Neural cell (in vitro differentiated cells): ENCODE measurements at regions not wholly inside any gene's neighbourhood (a gene's known extent, or its start where the extent isn't known, plus 50 kb on each side); places are given as distances from the start of the nearest gene placed in this dataset.

Experiments
- H2AFZ ChIP-seq: fragments of 200-600, 300-800 bp; sonication (generic), shearing (Covaris generic); 2 replicates; pipeline ENCODE4 v1.6.0; 2014; ENCODE audit warnings: low read depth, mild to moderate bottlenecking, antibody characterized with exemption, low read length, moderate library complexity
- H3F3A ChIP-seq: fragments of 200-600 bp; shearing (Covaris generic); 2 replicates; pipeline ENCODE4 v1.6.1; 2016; ENCODE audit warnings: mild to moderate bottlenecking, moderate library complexity, mixed read lengths, antibody characterized with exemption, low read length; ENCODE audit not compliant: insufficient read depth, poor library complexity, severe bottlenecking
- H3K27ac ChIP-seq: fragments of 200-600, 300-800 bp; sonication (generic), shearing (Covaris generic); 2 replicates; pipeline ENCODE4 v1.5.1; 2014; ENCODE audit warnings: mild to moderate bottlenecking, low read length, moderate library complexity
- H3K27me3 ChIP-seq: fragments of 300-800, 200-600 bp; sonication (generic), shearing (Covaris generic); 2 replicates; pipeline ENCODE4 v1.6.0; 2014; ENCODE audit warnings: mild to moderate bottlenecking, low read depth, low read length, moderate library complexity; ENCODE audit not compliant: insufficient read depth
- H3K36me3 ChIP-seq: fragments of 300-800, 200-600 bp; sonication (generic), shearing (Covaris generic); 2 replicates; pipeline ENCODE4 v1.5.1; 2014; ENCODE audit warnings: mild to moderate bottlenecking, antibody characterized with exemption, low read length, moderate library complexity; ENCODE audit not compliant: insufficient read depth
- H3K4me2 ChIP-seq: fragments of 300-800, 200-600 bp; sonication (generic), shearing (Covaris generic); 2 replicates; pipeline ENCODE4 v1.6.0; 2014; ENCODE audit warnings: mild to moderate bottlenecking, low read length
- H3K4me3 ChIP-seq: fragments of 300-800, 200-600 bp; sonication (generic), shearing (Covaris generic); 2 replicates; pipeline ENCODE4 v1.5.1; 2014; ENCODE audit warnings: mild to moderate bottlenecking, low read length, moderate library complexity
- H3K79me2 ChIP-seq: fragments of 200-600 bp; shearing (Covaris generic); replicated peaks from 2 replicates; pipeline ENCODE4 v1.6.0; 2014; ENCODE audit warnings: mild to moderate bottlenecking, low read length, moderate library complexity; ENCODE audit not compliant: insufficient read depth
- H3K9ac ChIP-seq: fragments of 300-800, 200-600 bp; sonication (generic), shearing (Covaris generic); 2 replicates; pipeline ENCODE4 v1.6.1; 2016; ENCODE audit warnings: mild to moderate bottlenecking, low read length, mixed read lengths
- H3K9me2 ChIP-seq: fragments of 200-600 bp; shearing (Covaris generic); 2 replicates; pipeline ENCODE4 v1.6.1; 2016; ENCODE audit warnings: mild to moderate bottlenecking, low read length, mixed read lengths; ENCODE audit not compliant: insufficient read depth
- H3K9me3 ChIP-seq: fragments of 200-600, 300-800 bp; sonication (generic), shearing (Covaris generic); 2 replicates; pipeline ENCODE4 v1.6.1; 2016; ENCODE audit warnings: mild to moderate bottlenecking, mixed run types, low read length, moderate library complexity, mixed read lengths
- H4K20me1 ChIP-seq: fragments of 200-600 bp; shearing (Covaris generic); 2 replicates; pipeline ENCODE4 v1.6.1; 2016; ENCODE audit warnings: mild to moderate bottlenecking, mixed run types; ENCODE audit not compliant: insufficient read depth
- EP300 ChIP-seq: fragments of 450-650 bp; conservative IDR thresholded peaks from 2 replicates; pipeline ENCODE4 v1.6.1; 2014; ENCODE audit warnings: antibody characterized with exemption, mild to moderate bottlenecking, moderate library complexity; ENCODE audit not compliant: poor library complexity, severe bottlenecking
- EZH2 ChIP-seq: fragments of 200-600, 300-800 bp; shearing (Covaris generic), sonication (generic); IDR thresholded peaks from 2 replicates; pipeline ENCODE4 v1.6.1; 2014; ENCODE audit warnings: antibody characterized with exemption, low read length, borderline replicate concordance, mild to moderate bottlenecking; ENCODE audit not compliant: insufficient read depth, poor library complexity, severe bottlenecking
- MXI1 ChIP-seq: fragments of 450-650 bp; conservative IDR thresholded peaks from 2 replicates; pipeline ENCODE4 v1.6.1; 2014; ENCODE audit warnings: antibody characterized with exemption, mild to moderate bottlenecking; ENCODE audit not compliant: poor library complexity, severe bottlenecking
- POLR2AphosphoS5 ChIP-seq: IDR thresholded peaks from 2 replicates; pipeline ENCODE4 v1.6.1; 2012
- RAD21 ChIP-seq: fragments of 450-650 bp; conservative IDR thresholded peaks from 2 replicates; pipeline ENCODE4 v1.6.1; 2014; ENCODE audit warnings: antibody characterized with exemption, mild to moderate bottlenecking, moderate library complexity
- SMC3 ChIP-seq: fragments of 450-650 bp; conservative IDR thresholded peaks from 2 replicates; pipeline ENCODE4 v1.6.1; 2014; ENCODE audit warnings: antibody characterized with exemption, mild to moderate bottlenecking, moderate library complexity; ENCODE audit not compliant: poor library complexity
- TAF1 ChIP-seq: IDR thresholded peaks from 2 replicates; pipeline ENCODE4 v1.6.1; 2012; ENCODE audit warnings: low read depth
- TF ChIP-seq, protein P1 (sequence below): fragments of 450-650 bp; IDR thresholded peaks from 2 replicates; pipeline ENCODE4 v1.5.1; 2014; ENCODE audit warnings: antibody characterized with exemption, mild to moderate bottlenecking, moderate library complexity; ENCODE audit not compliant: poor library complexity, severe bottlenecking
- TF ChIP-seq, protein P2 (sequence below): IDR thresholded peaks from 2 replicates; pipeline ENCODE4 v1.6.1; 2012; ENCODE audit warnings: borderline replicate concordance

DNA sequence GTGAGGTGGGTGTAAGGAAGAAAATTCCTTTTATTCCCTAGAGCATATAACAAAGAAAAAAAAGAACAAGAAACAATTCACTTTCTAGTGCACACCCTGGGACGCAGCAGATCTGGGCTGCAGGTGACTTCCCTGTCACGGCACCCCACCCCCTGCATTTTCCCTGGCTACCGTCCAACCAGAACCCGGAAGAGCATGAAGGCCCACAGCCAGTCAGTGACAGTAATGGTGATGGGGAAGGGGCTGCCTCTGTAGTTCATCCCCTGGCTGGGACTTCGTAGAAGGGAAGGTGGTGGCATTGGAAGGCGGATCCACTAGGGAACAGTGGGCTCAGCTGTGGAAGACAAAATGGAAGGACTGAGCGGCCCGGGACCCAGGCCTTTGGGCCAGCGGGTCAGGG lies 236.7 kb downstream of the BUB3 start:
- Histone ChIP-seq H3K27ac (no peak overlapping the region), H4K20me1 (no peaks in the 10 kb centered on the region), H2AFZ (no peak overlapping the region), H3K27me3 (no peaks in the 10 kb centered on the region), H3K36me3 (no peaks in the 10 kb centered on the region), H3K9me2 (no peaks in the 10 kb centered on the region), H3K4me2 (no peak overlapping the region), H3K79me2 (no peaks in the 10 kb centered on the region), H3K9me3 (no peaks in the 10 kb centered on the region), H3F3A (no peaks in the 10 kb centered on the region), H3K4me3 (no peak overlapping the region), H3K9ac (no peak overlapping the region)
- TF ChIP-seq POLR2AphosphoS5 = no peak
- TF ChIP-seq, protein P1, sequence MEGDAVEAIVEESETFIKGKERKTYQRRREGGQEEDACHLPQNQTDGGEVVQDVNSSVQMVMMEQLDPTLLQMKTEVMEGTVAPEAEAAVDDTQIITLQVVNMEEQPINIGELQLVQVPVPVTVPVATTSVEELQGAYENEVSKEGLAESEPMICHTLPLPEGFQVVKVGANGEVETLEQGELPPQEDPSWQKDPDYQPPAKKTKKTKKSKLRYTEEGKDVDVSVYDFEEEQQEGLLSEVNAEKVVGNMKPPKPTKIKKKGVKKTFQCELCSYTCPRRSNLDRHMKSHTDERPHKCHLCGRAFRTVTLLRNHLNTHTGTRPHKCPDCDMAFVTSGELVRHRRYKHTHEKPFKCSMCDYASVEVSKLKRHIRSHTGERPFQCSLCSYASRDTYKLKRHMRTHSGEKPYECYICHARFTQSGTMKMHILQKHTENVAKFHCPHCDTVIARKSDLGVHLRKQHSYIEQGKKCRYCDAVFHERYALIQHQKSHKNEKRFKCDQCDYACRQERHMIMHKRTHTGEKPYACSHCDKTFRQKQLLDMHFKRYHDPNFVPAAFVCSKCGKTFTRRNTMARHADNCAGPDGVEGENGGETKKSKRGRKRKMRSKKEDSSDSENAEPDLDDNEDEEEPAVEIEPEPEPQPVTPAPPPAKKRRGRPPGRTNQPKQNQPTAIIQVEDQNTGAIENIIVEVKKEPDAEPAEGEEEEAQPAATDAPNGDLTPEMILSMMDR = no peak
- TF ChIP-seq TAF1 = no peak
- no peak for TF ChIP-seq SMC3
- TF ChIP-seq, protein P2, sequence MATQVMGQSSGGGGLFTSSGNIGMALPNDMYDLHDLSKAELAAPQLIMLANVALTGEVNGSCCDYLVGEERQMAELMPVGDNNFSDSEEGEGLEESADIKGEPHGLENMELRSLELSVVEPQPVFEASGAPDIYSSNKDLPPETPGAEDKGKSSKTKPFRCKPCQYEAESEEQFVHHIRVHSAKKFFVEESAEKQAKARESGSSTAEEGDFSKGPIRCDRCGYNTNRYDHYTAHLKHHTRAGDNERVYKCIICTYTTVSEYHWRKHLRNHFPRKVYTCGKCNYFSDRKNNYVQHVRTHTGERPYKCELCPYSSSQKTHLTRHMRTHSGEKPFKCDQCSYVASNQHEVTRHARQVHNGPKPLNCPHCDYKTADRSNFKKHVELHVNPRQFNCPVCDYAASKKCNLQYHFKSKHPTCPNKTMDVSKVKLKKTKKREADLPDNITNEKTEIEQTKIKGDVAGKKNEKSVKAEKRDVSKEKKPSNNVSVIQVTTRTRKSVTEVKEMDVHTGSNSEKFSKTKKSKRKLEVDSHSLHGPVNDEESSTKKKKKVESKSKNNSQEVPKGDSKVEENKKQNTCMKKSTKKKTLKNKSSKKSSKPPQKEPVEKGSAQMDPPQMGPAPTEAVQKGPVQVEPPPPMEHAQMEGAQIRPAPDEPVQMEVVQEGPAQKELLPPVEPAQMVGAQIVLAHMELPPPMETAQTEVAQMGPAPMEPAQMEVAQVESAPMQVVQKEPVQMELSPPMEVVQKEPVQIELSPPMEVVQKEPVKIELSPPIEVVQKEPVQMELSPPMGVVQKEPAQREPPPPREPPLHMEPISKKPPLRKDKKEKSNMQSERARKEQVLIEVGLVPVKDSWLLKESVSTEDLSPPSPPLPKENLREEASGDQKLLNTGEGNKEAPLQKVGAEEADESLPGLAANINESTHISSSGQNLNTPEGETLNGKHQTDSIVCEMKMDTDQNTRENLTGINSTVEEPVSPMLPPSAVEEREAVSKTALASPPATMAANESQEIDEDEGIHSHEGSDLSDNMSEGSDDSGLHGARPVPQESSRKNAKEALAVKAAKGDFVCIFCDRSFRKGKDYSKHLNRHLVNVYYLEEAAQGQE = no peak
- TF ChIP-seq EZH2 = no peak
- TF ChIP-seq RAD21 = no peak
- no peak for TF ChIP-seq MXI1
- no peak for TF ChIP-seq EP300

DNA sequence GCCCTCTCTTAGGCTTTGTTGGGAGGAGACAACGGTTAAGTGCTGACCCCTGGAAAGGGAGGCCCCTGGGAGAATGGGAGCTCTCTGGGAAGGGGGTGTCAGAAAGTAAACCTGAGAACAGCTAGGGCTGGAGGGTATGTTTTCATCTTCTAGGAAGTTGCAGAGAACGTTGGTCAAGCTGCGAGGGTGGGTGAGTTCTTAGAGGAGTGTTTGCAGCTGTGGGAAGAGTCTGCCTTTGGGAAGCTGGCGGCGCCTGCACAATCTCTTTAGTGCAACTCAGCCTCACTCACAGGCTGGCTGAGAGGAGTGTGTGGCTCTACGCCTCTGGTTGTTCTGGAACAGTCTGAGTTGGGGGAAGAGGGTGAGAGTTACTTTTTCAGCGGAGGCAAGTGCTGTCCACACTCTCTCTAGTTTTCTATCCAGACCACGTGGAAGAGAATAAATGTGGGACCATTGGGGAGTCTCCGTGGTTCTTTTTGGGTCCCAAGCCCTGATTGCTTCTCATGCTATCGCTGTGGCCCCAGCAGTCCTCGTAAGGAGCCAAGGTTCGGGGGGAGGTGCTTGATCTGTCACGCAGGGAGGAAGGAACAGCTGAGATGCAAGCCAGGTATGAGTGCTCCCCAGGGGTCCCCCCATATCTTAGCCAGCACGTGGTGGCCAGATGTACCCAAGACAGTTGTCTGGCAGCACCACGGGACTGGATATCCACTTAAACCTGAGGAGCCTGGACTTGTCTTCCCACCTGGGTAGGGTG lies 237.2 kb downstream of the BUB3 start:
- H3K36me3 ChIP-seq = no peaks in the 10 kb centered on the region
- no peak overlapping the region for H3K4me2 ChIP-seq
- H3K27me3 ChIP-seq = no peaks in the 10 kb centered on the region
- no peaks in the 10 kb centered on the region for H3F3A ChIP-seq
- no peak overlapping the region for H2AFZ ChIP-seq
- TF ChIP-seq RAD21 = no peak
- TF ChIP-seq EZH2 = no peak
- no peak for TF ChIP-seq MXI1
- TF ChIP-seq SMC3 = no peak
- TF ChIP-seq, protein P1 = no peak
- TF ChIP-seq, protein P2 = no peak
- no peak for TF ChIP-seq TAF1
- TF ChIP-seq EP300 = no peak
- no peak for TF ChIP-seq POLR2AphosphoS5
- H3K9me3 ChIP-seq = no peaks in the 10 kb centered on the region
- no peak overlapping the region for H3K4me3 ChIP-seq
- no peaks in the 10 kb centered on the region for H4K20me1 ChIP-seq
- no peaks in the 10 kb centered on the region for H3K79me2 ChIP-seq
- H3K27ac ChIP-seq = no peak overlapping the region
- H3K9me2 ChIP-seq = no peaks in the 10 kb centered on the region
- H3K9ac ChIP-seq = no peak overlapping the region
